NCI-H1105 treated with DMSO at 0.1 percent for 48 hours (cell line): ENCODE measurements at regions not wholly inside any gene's neighbourhood (a gene's known extent, or its start where the extent isn't known, plus 50 kb on each side); places are given as distances from the start of the nearest gene placed in this dataset.
A peak's percentile ranks its signal among the peaks of the same experiment; 100 is the strongest.
"Not testable (repeated sequence)": the region's sequence is repeated elsewhere in the genome, so short reads cannot be mapped to it uniquely, and the experiment has no call there.

Experiments
- DNase-seq: peaks from one replicate; lab custom pipeline; 2025; lab: John Stamatoyannopoulos, UW

DNA sequence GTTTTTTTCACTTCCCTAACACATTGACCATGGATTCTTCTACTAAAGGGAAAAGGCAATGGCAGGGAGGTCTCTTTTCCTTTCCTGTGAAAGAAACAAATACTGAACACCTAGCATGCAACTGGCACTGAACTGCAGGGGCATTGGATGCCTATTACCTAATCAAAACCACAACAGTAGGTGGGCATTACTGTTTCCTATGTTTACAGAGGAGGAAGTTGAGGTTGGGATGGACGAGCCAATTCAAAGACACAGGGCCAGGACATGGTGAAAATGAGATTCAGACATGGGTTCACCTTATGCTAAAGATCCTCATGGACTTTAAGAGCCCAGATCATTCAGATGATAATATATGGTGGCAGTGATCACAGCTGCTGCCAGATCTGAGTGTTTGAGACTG is 407.0 kb downstream of the MIAT start:
- no peak for DNase-seq

DNA sequence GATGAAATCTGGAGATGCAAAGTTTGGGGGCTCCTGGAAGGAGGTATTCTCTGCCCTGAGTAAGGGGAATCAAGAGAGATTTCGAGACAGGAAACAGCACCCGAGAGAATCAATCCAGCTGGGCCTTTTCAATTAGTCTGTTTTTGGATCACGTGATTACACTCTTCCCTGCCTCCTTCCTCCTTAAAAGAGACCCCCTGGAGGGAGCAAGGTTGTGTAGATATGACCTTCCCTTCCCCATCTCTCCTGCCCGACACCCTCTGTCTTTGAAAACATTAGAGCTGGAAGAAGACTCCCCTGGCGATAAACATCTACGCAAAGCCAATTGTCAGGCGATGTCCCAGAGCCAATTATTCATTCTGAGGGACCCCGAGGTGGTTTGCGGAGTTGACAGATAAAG is 407.9 kb downstream of the MIAT start:
- no peak for DNase-seq

DNA sequence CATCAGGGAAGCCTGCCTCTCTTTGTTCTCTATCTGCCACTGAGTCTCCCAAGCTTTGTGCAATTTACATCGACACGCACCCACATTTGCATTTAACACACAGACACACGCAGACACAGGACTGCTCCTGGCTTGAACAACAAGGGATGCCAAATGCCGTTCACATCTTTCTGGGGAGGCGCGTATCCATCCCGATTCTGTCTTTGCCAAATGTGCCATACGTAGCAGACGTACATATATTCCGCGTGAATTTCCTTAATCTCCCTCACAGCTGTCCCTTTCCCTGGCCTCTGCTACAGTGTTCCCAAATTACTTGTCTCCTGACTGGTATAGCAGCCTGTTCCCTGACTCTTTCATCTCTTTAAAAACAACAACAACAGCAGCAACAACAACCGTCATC is 409.5 kb downstream of the MIAT start:
- no peak for DNase-seq

DNA sequence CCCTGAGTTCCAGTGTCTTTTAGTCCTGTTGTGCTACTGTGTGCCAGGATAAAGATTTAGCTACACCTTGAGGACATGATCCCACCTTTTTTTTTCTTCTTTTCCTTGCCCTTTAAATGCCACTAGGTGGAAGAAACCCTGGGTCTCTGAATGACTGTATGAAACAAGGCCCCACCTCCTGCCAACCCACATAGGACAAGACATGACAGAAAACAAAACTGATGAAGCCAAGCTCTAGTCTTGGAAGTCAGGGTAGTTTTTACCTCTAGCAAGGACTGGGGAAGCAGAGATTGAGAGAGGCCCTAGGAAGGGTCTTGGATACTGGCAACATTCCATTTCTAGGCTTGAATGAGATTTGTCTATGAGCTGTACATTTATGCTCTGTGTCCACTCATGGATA is 410.7 kb downstream of the MIAT start:
- no peak for DNase-seq

DNA sequence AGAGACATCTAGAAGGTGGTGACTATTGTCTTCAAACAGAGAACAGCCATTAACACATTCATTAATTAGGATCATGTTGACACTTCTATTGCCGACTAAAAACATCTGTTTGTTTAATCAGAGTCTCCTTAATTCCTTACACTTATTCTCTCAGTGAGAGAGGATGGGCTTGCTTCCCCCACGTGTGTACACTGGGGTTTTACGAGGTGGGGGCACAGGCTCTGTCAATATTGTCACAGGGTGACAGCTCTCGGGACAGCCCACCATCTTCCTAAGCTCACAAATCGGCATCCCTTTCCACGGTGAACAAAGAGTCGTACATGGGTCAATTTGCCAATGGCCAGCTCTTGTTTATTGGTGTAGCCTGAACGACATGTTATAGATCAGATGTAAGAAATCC is 413.2 kb downstream of the MIAT start:
- DNase-seq = no peak

DNA sequence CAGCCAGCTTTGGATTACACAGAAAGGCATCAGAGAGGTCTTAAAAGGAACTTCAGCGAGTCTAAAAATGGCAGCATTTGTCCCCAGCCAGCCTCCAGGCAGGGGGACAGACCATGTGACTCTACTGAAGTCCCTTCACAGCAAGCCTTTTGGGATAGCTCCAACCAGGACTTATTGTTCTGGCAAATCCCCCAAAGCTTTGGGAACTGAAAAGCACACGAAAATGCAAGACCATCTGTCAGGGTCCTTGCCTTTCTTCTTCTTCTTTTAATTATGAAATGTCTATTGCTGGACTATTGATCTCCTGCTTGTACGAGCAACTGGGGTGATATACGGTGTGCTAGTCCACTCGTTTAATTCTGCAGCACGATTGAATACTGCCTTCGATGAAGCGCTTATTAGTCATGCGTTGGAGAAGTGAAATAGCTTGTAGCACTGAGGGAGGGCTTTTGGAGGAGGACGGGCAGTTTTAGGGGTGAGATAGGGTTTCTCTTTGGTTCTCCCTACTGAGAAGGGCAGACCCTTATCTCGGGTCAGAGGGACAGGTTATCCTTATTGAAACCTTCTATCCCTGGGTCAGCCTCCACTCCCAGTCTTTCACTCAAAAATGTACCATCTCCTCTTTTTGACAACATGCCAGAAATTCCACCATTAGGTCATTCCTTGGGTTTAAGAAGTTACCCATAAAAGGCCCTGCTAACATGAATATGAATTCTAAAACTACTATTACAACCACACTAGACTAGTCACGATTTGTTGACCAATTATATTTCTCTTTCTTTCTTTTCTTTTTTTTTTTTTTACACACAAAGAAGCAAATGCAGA is 416.4 kb downstream of the MIAT start:
- DNase-seq = no peak

DNA sequence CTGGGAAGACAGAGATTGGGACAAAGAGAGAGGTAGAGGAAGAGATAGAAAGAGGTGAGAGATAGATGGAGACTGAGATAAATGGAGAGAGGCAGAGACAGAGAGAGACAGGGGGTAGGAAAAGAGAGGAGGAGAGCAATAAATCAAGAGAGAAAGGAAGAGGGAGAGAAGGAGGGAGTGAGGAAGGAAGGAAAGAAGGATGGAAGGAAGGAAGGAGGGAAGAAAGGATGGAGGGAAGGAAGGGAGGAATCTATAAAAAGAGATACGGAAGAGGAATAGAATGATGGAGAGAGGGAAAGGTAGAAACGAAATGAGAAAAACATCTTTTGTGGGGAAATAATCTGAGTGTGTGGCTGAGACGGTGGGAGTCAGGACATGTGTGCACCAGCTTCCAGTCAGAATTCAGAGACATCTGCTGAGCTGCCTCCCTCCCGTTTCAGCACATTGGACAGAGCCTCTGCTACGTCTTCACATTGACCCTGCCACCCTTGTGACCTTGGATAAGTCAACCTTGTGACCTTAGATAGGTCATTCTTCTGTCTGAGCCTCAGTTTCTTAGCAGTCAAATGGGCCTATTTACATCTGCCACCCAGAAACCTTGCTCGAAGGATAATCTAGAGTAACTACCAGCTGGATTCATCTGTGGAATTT is 417.8 kb downstream of the MIAT start:
- no peak for DNase-seq

DNA sequence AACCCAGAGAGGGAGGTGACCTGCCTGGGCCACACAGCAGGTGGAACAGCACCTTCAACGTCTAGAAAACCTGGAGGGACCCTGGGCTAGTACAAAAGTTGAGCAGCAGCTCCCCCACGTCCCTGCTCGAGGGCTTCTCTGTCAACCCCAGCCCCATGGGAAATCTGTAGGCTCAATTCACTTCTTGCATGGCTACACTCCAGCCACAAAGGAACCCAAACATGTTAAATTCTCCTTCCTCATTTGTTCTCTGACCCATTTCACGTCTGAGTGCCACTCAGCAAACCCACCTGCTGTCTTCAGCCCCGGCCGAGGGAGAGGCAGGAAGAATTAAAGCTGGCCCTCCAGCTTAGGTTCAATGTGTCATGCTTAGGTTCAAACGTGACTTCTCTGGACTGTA is 418.5 kb downstream of the MIAT start:
- DNase-seq = no peak

DNA sequence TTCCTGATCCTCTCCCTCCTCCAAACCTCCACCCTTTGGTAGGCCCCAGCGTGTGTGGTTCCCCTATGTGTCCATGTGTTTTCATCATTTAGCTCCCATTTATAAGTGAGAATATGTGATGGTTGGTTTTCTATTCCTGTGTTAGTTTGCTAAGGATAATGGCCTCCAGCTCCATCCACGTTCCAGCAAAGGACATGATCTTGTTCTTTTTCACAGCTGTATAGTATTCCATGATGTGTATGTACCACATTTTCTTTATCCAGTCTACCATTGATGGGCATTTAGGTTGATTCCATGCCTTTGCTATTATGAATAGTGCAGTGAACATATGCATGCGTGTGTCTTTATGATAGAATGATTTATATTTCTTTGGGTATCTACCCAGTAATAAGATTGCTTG is 420.7 kb downstream of the MIAT start:
- DNase-seq = not testable (repeated sequence)

DNA sequence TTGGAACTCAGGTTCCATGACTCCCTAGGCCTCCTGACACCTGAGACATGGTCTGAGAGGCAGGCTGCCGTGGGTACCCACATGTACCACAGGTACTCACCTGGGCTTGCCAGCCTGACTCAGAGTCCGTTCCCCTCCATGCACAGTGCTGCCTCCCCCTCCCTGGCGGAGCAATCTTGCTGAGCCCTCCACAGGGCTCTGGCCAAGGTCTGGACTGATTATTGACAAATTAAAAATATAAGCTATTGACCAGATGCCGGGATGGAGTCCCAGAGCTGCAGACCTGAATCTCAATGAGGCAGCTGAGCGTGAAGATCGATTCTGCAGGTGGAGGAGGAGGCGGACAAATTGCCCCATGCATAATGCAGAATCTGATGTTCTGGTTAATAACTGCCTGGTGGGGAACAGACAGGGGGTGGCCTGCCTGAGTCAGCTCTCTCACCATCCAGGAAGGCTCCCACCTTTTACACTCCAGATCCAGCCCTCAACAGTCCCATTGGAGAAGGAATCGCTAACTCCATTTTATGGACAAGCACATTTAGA is 422.7 kb downstream of the MIAT start:
- no peak for DNase-seq

DNA sequence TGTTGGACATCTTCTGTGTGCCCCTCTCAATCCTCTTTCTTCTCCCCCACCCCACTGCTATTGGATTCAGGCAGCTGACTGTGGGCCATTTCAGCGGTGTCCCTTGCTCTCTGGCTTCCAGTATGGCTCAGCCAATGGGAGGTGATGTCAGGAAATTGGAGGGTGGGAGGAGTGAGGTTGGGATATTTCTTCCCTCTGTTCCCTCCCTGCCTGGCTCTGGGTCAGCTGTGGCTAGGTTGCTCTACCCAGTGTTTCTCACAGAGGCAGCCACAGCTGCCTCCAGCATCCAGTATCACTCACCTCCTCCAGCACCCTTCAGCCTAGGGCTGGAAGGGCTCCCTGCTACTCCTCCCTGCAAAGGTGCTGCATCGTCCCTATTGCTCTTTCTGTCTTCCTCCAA is 423.5 kb downstream of the MIAT start:
- DNase-seq = no peak

DNA sequence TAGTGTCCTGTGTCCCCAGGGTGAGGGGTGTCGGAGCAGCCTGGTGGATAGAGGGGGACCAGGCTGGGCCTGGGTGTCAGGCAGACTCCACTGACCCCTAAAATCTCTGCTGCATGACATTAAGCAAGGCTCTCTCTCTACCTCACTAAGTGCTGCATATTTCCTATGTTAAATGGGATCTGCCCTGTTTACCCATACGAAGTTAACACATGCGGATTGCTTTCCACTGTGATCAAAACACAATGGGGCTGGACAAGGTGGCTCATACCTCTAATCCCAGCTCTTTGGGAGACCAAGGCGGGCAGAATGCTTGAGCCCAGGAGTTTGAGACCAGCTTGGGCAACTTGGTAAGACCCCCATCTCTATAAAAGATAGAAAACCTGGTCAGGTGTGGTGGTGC is 426.2 kb downstream of the MIAT start:
- no peak for DNase-seq

DNA sequence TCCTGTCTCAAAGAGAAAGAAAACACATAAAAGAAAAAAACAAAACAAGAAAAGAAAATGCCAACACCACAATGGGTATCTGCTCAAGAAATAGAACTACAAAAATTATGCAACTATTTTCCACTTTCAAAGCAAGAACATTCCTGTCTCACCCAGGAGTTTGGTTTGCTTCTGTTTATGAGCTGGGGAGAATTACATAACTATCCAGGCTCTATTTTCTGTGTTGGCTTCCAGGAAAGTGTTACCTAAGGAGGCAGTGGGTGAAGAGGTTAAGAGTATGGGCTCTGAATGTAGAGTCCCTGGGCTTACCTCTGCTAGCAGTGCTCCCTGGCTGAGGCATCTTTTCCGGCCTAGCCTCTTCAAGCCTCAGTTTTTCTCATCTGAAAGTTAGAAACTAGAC is 426.7 kb downstream of the MIAT start:
- no peak for DNase-seq

DNA sequence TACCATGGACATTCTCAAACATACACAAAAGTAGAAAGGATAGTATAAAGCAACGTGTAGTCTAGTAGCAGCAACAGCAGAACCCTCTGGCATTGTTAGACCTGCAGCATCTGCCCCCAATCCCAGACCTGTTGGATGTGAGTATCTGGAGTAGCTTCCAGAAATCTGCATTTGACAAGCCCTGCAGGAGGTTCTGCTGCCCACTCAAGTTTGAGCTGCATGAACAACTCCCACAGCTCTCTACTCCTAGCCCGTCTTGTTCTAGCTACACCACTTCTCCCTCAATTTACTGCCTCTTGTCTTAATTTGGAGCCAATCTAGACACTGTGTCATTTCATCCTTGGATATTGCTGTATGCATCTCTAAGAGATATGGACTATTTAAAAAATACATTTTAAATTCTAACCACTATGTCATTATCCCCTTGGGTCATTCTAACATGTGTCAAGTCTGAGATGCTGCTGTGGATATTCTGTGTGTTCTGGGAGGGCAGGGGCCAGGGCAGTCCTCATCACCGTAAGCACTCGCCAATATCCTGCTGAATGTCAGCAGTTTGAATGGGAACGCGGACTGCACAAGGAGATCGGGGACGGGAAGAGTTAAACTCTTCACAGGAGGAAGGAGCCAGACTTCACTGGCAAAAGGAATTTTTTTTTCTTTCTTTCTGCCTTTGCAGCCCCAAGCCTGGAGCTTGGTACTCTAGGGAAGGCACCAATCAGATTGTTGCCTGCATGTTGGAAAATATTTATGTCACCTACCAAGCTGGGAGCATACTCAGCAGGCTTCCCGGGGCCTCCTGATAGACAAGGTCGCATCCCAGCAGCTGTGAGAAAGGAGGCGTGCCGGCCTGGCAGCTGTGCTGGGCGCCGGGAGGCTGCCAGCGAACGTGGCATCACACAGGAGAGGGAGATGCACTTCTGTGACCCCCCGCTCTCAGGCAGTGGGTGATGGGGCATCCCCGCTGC is 429.0 kb downstream of the MIAT start:
- DNase-seq = no peak

DNA sequence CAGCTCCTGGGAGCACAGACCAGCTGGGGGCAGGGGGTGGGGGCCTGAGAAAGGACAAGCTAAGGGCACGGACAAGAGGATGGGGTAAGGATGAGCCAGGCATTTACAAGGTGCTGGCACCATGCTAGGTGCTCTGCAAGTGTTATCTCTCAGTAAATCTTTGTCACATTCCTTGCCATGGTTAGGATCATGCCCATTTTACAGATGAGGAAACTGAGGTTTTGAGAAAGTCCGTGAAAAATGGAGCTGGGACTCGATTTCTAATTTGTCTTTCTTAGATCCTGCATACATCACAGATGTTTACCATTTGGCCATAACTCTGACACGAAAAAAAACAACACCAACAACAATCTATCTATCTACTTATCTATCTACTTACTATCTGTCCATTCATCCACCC is 429.7 kb downstream of the MIAT start:
- DNase-seq = no peak

DNA sequence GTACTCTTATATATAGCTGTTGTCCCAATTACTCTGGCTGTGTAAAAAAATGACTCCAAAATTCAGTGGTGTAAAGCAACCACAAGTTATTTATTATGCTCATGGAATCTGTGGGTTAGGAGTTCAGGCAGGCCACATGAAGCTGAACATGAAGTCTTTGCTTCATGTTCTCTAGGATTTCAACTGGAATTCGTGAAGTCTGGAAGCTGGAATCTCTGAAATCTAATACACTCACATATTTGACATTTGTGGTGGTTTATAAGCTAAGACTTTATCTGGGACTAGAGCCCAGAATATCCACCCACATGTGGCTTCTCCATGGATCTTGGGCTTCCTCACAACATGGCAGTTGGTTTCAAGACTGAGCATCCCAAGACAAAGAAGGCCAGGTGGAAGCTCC is 430.6 kb downstream of the MIAT start:
- DNase-seq = no peak

DNA sequence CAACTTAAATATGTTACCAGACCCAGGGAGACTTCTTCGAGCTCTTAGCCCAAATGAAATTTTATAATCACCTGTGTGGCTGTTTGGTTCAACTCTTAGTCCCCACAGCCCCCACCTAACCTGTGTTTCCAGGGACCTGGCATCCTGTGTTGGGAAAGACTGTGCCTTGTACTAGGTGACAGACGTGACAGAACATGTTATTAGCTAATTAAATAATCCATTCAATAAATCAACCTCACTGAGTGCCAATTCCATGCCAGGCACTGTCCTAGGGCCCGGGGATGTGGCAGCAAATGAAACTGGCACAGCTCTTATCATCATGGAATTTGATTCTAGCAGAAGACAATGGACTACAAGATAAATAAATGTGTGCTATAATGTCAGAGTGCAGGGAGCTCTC is 431.9 kb downstream of the MIAT start:
- DNase-seq = peak; percentile 61

DNA sequence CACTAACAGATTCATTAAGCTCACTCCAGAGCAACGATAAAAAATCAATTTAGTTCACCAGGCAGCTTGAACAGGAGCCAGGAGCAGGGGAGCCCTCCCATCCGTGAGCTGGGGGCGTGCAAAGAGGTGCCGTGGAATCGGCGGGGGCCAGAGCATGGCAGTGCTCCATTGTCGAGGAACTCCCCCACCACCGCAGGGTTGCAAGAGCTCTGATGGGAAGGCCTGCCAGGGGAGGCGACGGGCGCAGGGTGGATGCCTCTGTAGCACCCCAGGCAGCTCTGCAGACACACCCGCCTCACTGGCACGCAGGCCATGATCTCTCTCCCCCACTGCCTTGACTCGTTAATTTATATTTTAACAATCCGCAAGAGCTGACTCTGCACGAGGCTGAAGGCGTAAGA is 433.2 kb downstream of the MIAT start:
- no peak for DNase-seq

DNA sequence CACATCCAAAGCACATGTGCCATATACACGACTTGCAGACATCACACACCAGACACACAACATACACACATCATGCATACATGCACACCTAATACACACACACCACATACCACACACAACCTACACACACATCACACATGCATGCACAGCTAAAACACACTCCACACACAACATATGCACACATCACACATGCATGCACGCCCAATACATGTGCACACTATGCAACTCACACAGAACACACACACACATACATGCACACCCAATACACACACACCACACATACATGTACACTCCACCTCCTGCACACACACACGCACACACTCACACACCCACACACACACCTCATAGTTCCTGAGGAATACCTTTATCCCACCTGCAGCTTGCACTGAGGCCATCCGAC is 436.0 kb downstream of the MIAT start:
- no peak for DNase-seq

DNA sequence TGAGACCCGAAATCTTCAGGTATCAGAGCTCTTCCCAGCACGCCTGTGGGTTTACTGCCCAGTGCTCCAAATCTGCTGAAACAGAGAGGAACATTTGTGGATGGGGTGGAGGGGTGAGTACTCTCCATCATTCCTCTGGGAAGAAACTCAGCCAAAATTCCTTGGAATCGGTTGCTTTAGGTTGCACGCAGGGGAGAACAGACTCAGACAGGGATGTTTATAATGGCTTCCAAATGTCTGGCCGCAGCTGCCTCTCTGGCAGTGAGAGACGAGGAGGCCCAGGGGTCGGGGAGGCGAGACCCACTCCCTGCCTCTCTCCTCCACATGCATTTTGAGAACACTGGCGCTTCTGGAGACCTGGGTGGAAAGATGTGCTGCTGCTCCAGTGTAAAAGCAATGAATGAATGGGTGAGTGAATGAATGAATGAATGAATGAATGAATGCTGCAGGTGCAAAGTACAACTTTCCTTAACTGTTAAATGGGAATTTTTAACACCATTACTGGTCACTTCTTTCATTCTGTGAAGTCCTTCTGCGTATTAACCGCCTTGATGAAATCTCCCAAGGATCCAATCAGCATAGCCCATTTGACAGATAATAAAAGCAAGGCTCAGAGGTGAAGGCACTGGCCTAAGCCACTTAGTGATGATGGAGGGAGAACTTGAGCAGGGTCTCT is 437.4 kb downstream of the MIAT start:
- no peak for DNase-seq

DNA sequence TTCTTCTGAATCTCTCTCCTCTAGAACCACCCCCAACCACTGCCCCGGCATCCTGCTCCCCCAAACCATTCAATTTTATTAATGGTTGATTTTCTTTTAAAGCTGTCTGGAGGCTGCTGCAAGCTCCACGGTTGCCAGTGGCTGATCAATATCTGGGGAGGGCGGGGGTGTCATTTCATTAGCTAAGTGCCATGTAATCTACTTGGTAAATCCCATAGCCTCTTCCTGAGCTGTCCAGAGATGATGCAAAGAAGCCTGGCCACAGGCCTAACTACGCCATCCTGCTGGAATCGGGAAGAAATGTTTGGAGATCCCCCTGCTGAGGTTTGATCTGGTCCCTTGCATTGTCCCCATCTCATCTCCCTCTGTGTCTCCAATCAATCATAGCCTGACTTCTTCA is 440.1 kb downstream of the MIAT start:
- DNase-seq = no peak

DNA sequence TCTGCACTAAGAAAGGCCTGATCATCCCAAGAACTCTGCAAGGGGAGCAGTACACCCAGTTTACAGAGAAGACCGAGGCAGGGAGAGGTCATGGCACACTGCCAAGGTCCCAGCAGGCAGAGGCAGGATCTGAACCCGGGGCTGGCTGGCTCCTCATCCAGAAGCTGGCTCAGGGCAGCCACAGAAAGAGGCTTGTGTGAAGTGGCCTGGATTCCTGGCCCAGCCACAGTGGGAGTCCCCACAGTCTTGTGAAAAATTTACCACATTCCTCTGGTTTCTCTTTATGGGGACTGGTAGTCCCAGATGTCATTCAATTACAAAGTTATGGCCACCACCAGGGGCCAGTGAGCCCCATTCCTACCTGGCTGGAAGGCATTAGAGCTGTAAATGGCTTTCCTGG is 440.5 kb downstream of the MIAT start:
- no peak for DNase-seq
